ENCODE measurements at regions not wholly inside any gene's neighbourhood (a gene's known extent, or its start where the extent isn't known, plus 50 kb on each side); places are given as distances from the start of the nearest gene placed in this dataset.

- TF ChIP-seq ZNF8 (CRISPR knock-in tag; IDR thresholded peaks at IDR 0.05) (no peak), CSRNP3 (CRISPR knock-in tag; IDR thresholded peaks at IDR 0.05) (no peak), ARNTL (CRISPR knock-in tag; IDR thresholded peaks at IDR 0.05; ENCODE audit: borderline replicate concordance, low read depth) (no peak), RARB (CRISPR knock-in tag; IDR thresholded peaks at IDR 0.05) (no peak), ZFP30 (CRISPR knock-in tag; IDR thresholded peaks at IDR 0.05) (no peak), ISL1 (CRISPR knock-in tag; IDR thresholded peaks at IDR 0.05) (no peak), CREB5 (CRISPR knock-in tag; IDR thresholded peaks at IDR 0.05; ENCODE audit: low read depth) (no peak), SNAI2 (CRISPR knock-in tag; IDR thresholded peaks at IDR 0.05) (no peak), GLIS3 (CRISPR knock-in tag; IDR thresholded peaks at IDR 0.05) (no peak), PATZ1 (CRISPR knock-in tag; IDR thresholded peaks at IDR 0.05; ENCODE audit: borderline replicate concordance) (no peak), POU6F1 (CRISPR knock-in tag; IDR thresholded peaks at IDR 0.05; ENCODE audit: borderline replicate concordance, low read depth) (no peak), OSR1 (CRISPR knock-in tag; IDR thresholded peaks at IDR 0.05) (no peak), CSDC2 (CRISPR knock-in tag; IDR thresholded peaks at IDR 0.05) (no peak), ESRRG (CRISPR knock-in tag; IDR thresholded peaks at IDR 0.05) (no peak)
Measured at GRCh38 chr5:107770051-107770450, 99.3 kb upstream of the EFNA5 start.
